GM08714 (cell line): ENCODE measurements at regions not wholly inside any gene's neighbourhood (a gene's known extent, or its start where the extent isn't known, plus 50 kb on each side); places are given as distances from the start of the nearest gene placed in this dataset.
"Not testable (repeated sequence)": the region's sequence is repeated elsewhere in the genome, so short reads cannot be mapped to it uniquely, and the experiment has no call there.

ENCODE experiments used
- H3K4me3 ChIP-seq: fragments of 200-500 bp; sonication (Bioruptor generic); 2 replicates; pipeline ENCODE4 v1.5.1; 2014; ENCODE audit warnings: mild to moderate bottlenecking, low read length, inconsistent platforms
- ZNF274 ChIP-seq: IDR thresholded peaks from 2 replicates; pipeline ENCODE4 v1.6.1; 2012; ENCODE audit warnings: mild to moderate bottlenecking, low read depth, low read length

DNA sequence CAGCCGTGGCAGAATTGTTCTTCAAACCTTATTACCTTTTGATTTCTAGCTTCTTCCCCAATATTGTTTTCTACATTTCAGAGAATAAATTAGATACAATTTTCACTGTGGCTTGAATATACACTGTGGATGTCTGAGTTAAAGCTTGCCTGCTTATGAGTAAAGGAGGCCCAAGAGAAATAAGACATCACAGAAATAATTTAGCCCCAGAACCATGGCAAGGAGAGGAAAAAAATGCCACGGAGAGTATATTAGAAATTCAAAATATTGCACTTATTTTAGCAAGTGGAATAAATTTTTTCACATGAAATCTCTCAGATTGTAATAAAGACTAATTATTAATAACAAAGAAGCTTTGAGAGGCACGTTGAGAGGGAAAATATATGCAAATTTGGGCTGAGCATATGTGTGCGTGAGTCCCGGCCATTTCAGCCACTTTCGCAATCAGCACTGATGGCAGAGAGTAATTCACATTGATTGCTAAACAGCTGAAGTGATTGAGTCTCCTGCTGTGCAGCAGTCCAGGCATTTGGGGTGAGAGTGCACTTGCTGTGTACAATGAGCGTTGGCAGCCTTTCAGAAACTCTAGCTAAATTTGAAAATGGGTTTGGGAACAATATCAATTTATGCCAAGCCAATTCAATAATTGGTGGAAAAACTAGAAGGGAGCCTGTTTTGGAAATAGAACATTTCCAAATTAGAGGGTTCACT, 596.0 kb downstream of the EPM2A start:
- no peak for TF ChIP-seq ZNF274
- H3K4me3 ChIP-seq = no peak overlapping the region

DNA sequence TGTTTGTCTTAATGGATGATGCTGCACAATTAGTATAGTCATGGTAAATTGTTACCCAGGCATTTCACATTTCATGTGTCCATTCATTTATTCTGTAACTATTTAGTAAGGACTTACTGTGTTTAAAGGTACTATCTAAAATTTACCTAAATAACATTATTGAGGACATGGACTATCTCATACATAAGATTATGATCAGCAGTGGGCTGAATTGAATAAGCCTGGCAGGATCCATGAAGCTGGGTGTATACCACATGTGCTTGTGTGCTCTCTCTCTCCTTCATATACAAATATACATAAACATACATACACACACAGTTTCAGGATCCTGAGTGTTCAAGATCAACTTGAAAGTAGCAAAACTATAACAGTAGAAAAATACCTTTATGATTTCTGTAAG, 595.4 kb downstream of the EPM2A start:
- H3K4me3 ChIP-seq = no peak overlapping the region
- TF ChIP-seq ZNF274 = no peak

- no peak for TF ChIP-seq ZNF274
- H3K4me3 ChIP-seq = no peak overlapping the region
Observed at GRCh38 chr6:145141572-145141971, 593.7 kb downstream of the EPM2A start.

DNA sequence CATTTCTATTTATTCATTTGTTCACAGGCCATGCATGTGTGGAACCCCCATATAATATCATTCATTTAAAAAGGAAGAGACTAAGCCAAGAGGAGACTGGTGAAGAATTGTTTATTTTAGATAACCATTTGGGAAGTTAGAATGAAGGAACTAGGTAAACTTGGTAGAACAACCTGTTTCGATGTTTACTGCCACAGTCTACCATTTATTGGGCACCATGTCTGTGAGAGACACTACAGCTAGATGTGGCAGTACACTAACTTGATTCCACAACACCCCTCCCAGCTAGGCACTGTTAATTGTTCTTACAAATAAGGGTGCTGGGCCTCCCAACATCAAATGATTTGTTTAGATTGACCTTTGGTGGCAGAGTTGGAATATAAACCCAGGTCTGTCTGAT, 592.4 kb downstream of the EPM2A start:
- TF ChIP-seq ZNF274 = no peak
- no peak overlapping the region for H3K4me3 ChIP-seq

GRCh38 chr6:145143379-145143778, 591.9 kb downstream of the EPM2A start:
- no peak overlapping the region for H3K4me3 ChIP-seq
- no peak for TF ChIP-seq ZNF274

- H3K4me3 ChIP-seq = no peak overlapping the region
- no peak for TF ChIP-seq ZNF274
Observed at GRCh38 chr6:145147559-145147958, 587.8 kb downstream of the EPM2A start.

GRCh38 chr6:145147981-145148749, 587.2 kb downstream of the EPM2A start:
- H3K4me3 ChIP-seq = no peak overlapping the region
- no peak for TF ChIP-seq ZNF274

GRCh38 chr6:145148776-145149175, 586.5 kb downstream of the EPM2A start:
- TF ChIP-seq ZNF274 = no peak
- no peak overlapping the region for H3K4me3 ChIP-seq

DNA sequence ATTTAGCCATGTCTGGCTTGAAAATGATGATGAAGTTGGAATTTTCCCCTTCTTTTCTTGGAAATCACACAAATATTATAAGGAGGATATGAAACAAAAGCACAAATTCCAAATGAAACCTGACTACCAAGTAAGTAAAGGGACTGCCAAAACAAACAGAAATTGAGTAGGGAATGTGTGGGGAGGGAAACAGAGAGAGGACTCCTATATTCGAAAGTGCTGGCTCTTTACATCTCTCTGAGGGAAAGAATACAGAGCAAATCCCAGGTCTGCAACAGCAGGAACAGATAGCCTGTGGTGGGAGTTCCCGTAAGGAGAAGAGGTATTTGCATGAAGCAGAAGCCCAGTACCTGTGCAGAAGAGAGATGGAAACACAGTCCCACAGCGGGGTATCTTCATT, 583.7 kb downstream of the EPM2A start:
- no peak for TF ChIP-seq ZNF274
- H3K4me3 ChIP-seq = no peak overlapping the region

GRCh38 chr6:145153495-145153894, 581.8 kb downstream of the EPM2A start:
- no peak overlapping the region for H3K4me3 ChIP-seq
- TF ChIP-seq ZNF274 = no peak

DNA sequence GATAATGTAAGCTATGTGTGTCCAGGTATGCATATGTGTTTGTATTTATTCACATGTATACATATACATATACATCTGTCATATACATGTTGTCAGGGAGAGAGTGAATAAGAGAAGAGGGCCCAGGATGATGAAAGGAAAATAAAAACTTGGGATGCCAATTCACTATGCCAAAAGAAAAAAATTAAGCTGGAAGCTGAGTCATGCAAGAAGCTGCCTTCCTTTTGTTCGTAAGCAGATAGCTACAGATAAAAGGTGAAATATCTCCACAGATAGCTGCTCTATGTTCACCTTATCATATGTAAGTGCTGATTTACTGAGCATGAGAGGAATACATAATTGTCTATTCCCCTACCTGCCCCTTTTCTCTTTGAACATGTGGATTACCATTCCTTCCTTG, 579.9 kb downstream of the EPM2A start:
- H3K4me3 ChIP-seq = no peak overlapping the region
- no peak for TF ChIP-seq ZNF274

GRCh38 chr6:145155873-145156782, 579.2 kb downstream of the EPM2A start:
- H3K4me3 ChIP-seq = no peak overlapping the region
- no peak for TF ChIP-seq ZNF274

DNA sequence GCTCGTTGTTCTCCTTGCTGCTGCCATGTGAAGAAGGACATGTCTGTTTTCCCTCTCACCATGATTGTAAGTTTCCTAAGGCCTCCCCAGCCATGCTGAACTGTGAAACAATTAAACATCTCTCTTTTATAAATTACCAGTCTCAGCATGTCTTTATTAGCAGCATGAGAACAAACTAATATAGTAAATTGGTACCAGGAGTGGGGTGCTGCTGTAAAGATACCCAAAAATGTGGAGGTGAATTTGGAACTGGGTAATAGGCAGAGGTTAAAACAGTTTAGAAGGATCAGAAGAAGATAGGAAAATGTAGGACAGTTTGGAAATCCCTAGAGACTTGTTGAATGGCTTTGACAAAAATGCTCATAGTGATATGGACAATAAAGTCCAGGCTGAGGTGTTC, 576.7 kb downstream of the EPM2A start:
- not testable (repeated sequence) for H3K4me3 ChIP-seq

DNA sequence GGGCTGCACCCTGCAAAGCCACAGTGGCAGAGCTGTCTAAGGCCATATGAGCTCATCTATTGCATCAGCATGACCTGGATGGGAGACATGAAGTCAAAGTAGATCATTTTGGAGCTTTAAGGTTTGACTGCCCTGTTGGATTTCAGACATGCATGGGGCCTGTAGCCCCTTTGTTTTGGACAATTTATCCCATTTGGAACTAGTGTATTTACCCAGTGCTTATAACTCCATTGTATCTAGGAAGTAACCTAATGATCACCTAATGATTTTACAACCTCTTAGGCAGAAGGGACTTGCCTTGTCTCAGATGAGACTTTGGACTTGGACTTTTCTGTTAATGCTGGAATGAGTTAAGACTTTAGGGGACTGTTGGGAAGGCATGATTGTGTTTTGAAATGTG, 575.4 kb downstream of the EPM2A start:
- TF ChIP-seq ZNF274 = no peak
- H3K4me3 ChIP-seq = no peak overlapping the region

GRCh38 chr6:145161501-145161900, 573.8 kb downstream of the EPM2A start:
- no peak overlapping the region for H3K4me3 ChIP-seq
- TF ChIP-seq ZNF274 = no peak
